ENCODE measurements at regions not wholly inside any gene's neighbourhood (a gene's known extent, or its start where the extent isn't known, plus 50 kb on each side); places are given as distances from the start of the nearest gene placed in this dataset.

DNA sequence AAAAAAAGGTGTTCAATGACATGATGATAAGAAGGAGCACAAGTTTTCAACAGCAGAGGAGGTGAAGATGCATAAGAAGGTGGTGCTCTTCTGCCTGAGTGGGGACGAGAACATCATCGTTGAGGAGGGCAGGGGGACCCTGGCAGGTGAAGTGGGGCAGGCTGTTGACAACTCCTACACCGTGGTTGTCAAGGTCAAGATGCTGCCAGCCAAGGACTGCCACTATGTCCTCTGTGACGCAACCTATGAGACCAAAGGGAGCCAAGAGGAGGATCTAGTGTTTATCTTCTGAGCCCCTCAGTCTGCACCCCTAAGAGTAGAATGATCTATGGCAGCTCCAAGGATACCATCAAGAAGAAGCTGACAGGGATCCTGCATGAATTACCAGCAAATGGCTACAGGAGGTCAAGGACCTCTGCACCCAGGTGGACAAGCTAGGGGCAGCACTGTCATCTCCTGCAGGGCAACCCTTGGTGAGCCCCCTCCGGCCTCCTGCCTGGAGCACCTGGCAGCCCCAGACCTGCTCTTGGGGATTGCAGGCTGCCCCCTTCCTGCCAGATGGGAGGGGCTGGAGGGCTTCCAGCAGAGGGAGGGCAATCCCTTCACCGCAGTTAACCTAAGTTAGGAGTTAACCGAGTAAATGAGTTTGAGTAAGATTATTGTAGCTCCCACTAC, 80.5 kb downstream of the ZNF281 start:
- WGBS (ENCODE audit: insufficient coverage) = 95% methylated on average over 5 of the region's 7 CpGs
- Histone ChIP-seq H3K27me3 (replicated peaks in 1 of 4; ENCODE audit: control extremely low read depth in 1 of 4, control insufficient read depth in 3 of 4, insufficient read depth in 4 of 4, low read length in 3 of 4) (no peaks in the 10 kb centered on the region), H3K9me3 (ENCODE audit: control extremely low read depth in 1 of 3, control insufficient read depth in 2 of 3, insufficient read depth in 1 of 3, low read length in 2 of 3) (no peaks in the 10 kb centered on the region), H4K20me1 (ENCODE audit: control insufficient read depth, insufficient read depth, low read length, poor library complexity, severe bottlenecking) (no peaks in the 10 kb centered on the region), H3K9ac (ENCODE audit: low read length) (no peak overlapping the region), H3K4me2 (replicated peaks; ENCODE audit: low read depth, low read length, poor library complexity, severe bottlenecking) (no peak overlapping the region), H3K27ac (ENCODE audit: low read length in 2 of 2) (no peak overlapping the region), H3K36me3 (replicated peaks in 1 of 2; ENCODE audit: control extremely low read depth in 1 of 2, control insufficient read depth in 1 of 2, extremely low read depth in 1 of 2, insufficient read depth in 2 of 2, low read length in 1 of 2) (no peaks in the 10 kb centered on the region), H3K79me2 (ENCODE audit: control insufficient read depth, insufficient read depth, low read length) (no peaks in the 10 kb centered on the region), H2AFZ (ENCODE audit: insufficient read depth, low read depth, low read length, poor library complexity, severe bottlenecking) (no peak overlapping the region), H3K4me3 (ENCODE audit: control extremely low read depth in 1 of 5, extremely low read depth in 1 of 5, insufficient read depth in 1 of 5, low read depth in 2 of 5, low read length in 4 of 5) (no peak overlapping the region), H3K4me1 (ENCODE audit: control insufficient read depth in 2 of 2, insufficient read depth in 2 of 2, low read length in 2 of 2) (no peaks in the 10 kb centered on the region)
- Mint-ChIP-seq H3K27ac (no peak overlapping the region), H3K9me3 (ENCODE audit: insufficient read depth) (no peaks in the 10 kb centered on the region), H3K4me3 (no peak overlapping the region), H3K27me3 (peaks cover 6% of the 10 kb centered on the region), H3K4me1 (no peaks in the 10 kb centered on the region)
- CTCF ChIA-PET = no interaction called here
- ATAC-seq (ENCODE audit: low read depth) (no peak), DNase-seq (no peak)
- intact Hi-C loops (cut with micrococcal nuclease) = no loop called here
- POLR2A ChIA-PET = no interaction called here
- TF ChIP-seq, protein P1, sequence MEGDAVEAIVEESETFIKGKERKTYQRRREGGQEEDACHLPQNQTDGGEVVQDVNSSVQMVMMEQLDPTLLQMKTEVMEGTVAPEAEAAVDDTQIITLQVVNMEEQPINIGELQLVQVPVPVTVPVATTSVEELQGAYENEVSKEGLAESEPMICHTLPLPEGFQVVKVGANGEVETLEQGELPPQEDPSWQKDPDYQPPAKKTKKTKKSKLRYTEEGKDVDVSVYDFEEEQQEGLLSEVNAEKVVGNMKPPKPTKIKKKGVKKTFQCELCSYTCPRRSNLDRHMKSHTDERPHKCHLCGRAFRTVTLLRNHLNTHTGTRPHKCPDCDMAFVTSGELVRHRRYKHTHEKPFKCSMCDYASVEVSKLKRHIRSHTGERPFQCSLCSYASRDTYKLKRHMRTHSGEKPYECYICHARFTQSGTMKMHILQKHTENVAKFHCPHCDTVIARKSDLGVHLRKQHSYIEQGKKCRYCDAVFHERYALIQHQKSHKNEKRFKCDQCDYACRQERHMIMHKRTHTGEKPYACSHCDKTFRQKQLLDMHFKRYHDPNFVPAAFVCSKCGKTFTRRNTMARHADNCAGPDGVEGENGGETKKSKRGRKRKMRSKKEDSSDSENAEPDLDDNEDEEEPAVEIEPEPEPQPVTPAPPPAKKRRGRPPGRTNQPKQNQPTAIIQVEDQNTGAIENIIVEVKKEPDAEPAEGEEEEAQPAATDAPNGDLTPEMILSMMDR (IDR thresholded peaks at IDR 0.05) = no peak
- no peak for TF ChIP-seq EZH2 (IDR thresholded peaks at IDR 0.05; ENCODE audit: borderline replicate concordance, insufficient read depth, low read depth, low read length, poor library complexity, severe bottlenecking)

GRCh38 chr1:200328379-200328778, 81.5 kb downstream of the ZNF281 start:
- Histone ChIP-seq H3K27me3 (replicated peaks in 1 of 4; ENCODE audit: control extremely low read depth in 1 of 4, control insufficient read depth in 3 of 4, insufficient read depth in 4 of 4, low read length in 3 of 4) (no peaks in the 10 kb centered on the region), H4K20me1 (ENCODE audit: control insufficient read depth, insufficient read depth, low read length, poor library complexity, severe bottlenecking) (no peaks in the 10 kb centered on the region), H3K27ac (ENCODE audit: low read length in 2 of 2) (no peak overlapping the region), H3K4me2 (replicated peaks; ENCODE audit: low read depth, low read length, poor library complexity, severe bottlenecking) (no peak overlapping the region), H3K4me1 (ENCODE audit: control insufficient read depth in 2 of 2, insufficient read depth in 2 of 2, low read length in 2 of 2) (no peaks in the 10 kb centered on the region), H3K9me3 (ENCODE audit: control extremely low read depth in 1 of 3, control insufficient read depth in 2 of 3, insufficient read depth in 1 of 3, low read length in 2 of 3) (no peaks in the 10 kb centered on the region), H2AFZ (ENCODE audit: insufficient read depth, low read depth, low read length, poor library complexity, severe bottlenecking) (no peak overlapping the region), H3K9ac (ENCODE audit: low read length) (no peak overlapping the region), H3K79me2 (ENCODE audit: control insufficient read depth, insufficient read depth, low read length) (no peaks in the 10 kb centered on the region), H3K36me3 (replicated peaks in 1 of 2; ENCODE audit: control extremely low read depth in 1 of 2, control insufficient read depth in 1 of 2, extremely low read depth in 1 of 2, insufficient read depth in 2 of 2, low read length in 1 of 2) (no peaks in the 10 kb centered on the region), H3K4me3 (ENCODE audit: control extremely low read depth in 1 of 5, extremely low read depth in 1 of 5, insufficient read depth in 1 of 5, low read depth in 2 of 5, low read length in 4 of 5) (no peak overlapping the region)
- H3K27ac Mint-ChIP-seq = no peak overlapping the region
- 100% methylated on average over 1 of the region's 2 CpGs for WGBS (ENCODE audit: insufficient coverage)
- ChIA-PET CTCF (no interaction called here), POLR2A (no interaction called here)
- no peak overlapping the region for H3K4me3 Mint-ChIP-seq
- no peak for TF ChIP-seq EZH2 (IDR thresholded peaks at IDR 0.05; ENCODE audit: borderline replicate concordance, insufficient read depth, low read depth, low read length, poor library complexity, severe bottlenecking)
- TF ChIP-seq, protein P1 (IDR thresholded peaks at IDR 0.05) = no peak
- intact Hi-C loops (cut with micrococcal nuclease) = no loop called here
- DNase-seq (no peak), ATAC-seq (ENCODE audit: low read depth) (no peak)
- peaks cover 6% of the 10 kb centered on the region for H3K27me3 Mint-ChIP-seq
- H3K4me1 Mint-ChIP-seq = no peaks in the 10 kb centered on the region
- H3K9me3 Mint-ChIP-seq (ENCODE audit: insufficient read depth) = no peaks in the 10 kb centered on the region
